GM20000 (cell line): ENCODE measurements at regions not wholly inside any gene's neighbourhood (a gene's known extent, or its start where the extent isn't known, plus 50 kb on each side); places are given as distances from the start of the nearest gene placed in this dataset.

Source experiments
- DNase-seq: peaks from one replicate; pipeline ENCODE4 v3.0.0; 2012; ENCODE audit warnings: low spot score
- TF ChIP-seq, protein P1 (sequence below): IDR thresholded peaks from 2 replicates; pipeline ENCODE4 v1.5.1; 2012; ENCODE audit warnings: mild to moderate bottlenecking, control low read depth; ENCODE audit errors: extremely low read depth, missing control alignments

GRCh38 chr3:166064476-166064875 is 227.3 kb upstream of the BCHE start:
- TF ChIP-seq, protein P1, sequence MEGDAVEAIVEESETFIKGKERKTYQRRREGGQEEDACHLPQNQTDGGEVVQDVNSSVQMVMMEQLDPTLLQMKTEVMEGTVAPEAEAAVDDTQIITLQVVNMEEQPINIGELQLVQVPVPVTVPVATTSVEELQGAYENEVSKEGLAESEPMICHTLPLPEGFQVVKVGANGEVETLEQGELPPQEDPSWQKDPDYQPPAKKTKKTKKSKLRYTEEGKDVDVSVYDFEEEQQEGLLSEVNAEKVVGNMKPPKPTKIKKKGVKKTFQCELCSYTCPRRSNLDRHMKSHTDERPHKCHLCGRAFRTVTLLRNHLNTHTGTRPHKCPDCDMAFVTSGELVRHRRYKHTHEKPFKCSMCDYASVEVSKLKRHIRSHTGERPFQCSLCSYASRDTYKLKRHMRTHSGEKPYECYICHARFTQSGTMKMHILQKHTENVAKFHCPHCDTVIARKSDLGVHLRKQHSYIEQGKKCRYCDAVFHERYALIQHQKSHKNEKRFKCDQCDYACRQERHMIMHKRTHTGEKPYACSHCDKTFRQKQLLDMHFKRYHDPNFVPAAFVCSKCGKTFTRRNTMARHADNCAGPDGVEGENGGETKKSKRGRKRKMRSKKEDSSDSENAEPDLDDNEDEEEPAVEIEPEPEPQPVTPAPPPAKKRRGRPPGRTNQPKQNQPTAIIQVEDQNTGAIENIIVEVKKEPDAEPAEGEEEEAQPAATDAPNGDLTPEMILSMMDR: no peak
- DNase-seq: no peak

GRCh38 chr3:166060789-166061479 is 223.7 kb upstream of the BCHE start:
- DNase-seq: no peak

GRCh38 chr3:166052440-166052839 is 215.2 kb upstream of the BCHE start:
- TF ChIP-seq, protein P1: no peak
- DNase-seq: no peak

More at GRCh38 chr3:166060789-166061479, 223.7 kb upstream of the BCHE start:
- TF ChIP-seq, protein P1: no peak

- TF ChIP-seq, protein P1: no peak
- no peak for DNase-seq
These were observed 192.3 kb upstream of the BCHE start for GRCh38 chr3:166029507-166029906.

GRCh38 chr3:166013073-166013679 is 176.0 kb upstream of the BCHE start:
- peak; percentile 3 for DNase-seq
- TF ChIP-seq, protein P1: peak; percentile 4

DNA sequence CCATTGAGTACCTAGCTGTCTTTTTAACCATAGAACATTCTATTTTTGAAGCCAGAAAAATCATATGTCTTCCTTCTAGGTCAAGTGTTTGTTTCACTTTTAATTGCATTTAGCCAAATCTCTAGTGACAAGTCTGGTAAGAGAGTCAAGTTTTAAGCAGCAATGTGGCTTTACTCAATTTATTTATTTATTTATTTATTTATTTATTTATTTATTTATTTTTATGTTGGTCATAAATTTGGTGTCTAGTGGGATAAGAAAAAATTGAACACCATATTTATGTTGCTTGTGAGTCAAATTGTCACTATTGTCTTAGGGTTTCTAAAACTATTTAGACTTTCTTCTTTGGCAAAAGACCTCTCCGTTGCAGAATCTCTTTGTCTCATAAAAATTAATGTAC is 174.5 kb upstream of the BCHE start:
- TF ChIP-seq, protein P1: no peak
- DNase-seq: no peak

DNA sequence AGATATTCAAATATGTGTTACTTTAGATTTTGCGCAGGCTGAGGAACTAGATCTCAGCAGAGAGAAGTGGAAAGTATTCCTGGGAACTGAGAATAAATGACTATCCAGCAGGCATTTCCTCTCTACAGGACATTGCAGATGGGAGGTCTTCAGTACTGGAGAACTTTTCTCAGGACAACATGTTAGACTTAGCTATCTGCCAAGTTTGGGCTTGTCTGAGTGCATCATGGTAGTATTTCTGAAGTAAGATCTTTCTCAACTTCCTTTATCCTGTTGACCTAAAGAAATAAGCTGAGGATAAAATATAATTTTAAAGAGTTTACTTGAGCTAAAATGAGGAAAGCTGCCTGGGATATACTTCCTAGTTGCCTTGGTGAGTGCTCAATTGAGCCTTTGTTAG is 167.9 kb upstream of the BCHE start:
- TF ChIP-seq, protein P1: no peak

More for the DNA sequence above, 167.9 kb upstream of the BCHE start:
- no peak for DNase-seq
